SU-DHL-6 (cell line): ENCODE measurements at regions not wholly inside any gene's neighbourhood (a gene's known extent, or its start where the extent isn't known, plus 50 kb on each side); places are given as distances from the start of the nearest gene placed in this dataset.

Source experiments
- CTCF ChIP-seq: fragments of 200-600 bp; sonication (generic); IDR thresholded peaks from one replicate; pipeline ENCODE4 v1.5.1; 2017; ENCODE audit warnings: antibody characterized with exemption, mild to moderate bottlenecking, low read length, moderate library complexity; ENCODE audit not compliant: insufficient read depth, poor library complexity, severe bottlenecking
- EZH2phosphoT487 ChIP-seq: fragments of 200-600 bp; sonication (generic), shearing (Covaris generic); conservative IDR thresholded peaks from 2 replicates; pipeline ENCODE4 v1.6.1; 2018; ENCODE audit warnings: mild to moderate bottlenecking, antibody characterized with exemption, low read length, moderate library complexity, mixed read lengths

- TF ChIP-seq CTCF (no peak), EZH2phosphoT487 (no peak)
Observed at GRCh38 chr6:21744331-21744730, 150.8 kb downstream of the SOX4 start.
